ENCODE measurements at regions not wholly inside any gene's neighbourhood (a gene's known extent, or its start where the extent isn't known, plus 50 kb on each side); places are given as distances from the start of the nearest gene placed in this dataset.

DNA sequence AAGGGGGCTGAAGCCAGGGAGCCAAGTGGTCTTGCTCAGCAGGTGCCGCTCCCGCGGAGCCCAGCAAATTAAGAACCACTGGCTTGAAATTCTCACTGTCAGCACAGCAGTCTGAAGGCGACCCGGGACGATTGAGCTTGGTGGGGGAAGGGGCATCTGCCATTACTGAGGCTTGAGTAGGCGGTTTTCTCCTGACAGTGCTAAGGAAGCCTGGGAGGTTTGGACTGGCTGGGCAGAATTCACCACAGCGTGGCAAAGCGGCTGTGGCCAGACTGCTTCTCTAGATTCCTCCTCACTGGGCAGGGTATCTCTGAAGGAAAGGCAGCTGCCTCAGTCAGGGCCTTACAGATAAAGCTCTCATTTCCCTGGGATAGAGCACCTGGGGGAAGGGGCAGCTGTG lies 57.0 kb upstream of the GPR149 start:
- no peak for ATAC-seq
- DNase-seq (ENCODE audit: low spot score): no peak

- no peak for ATAC-seq
- DNase-seq (ENCODE audit: low spot score): no peak
Observed at GRCh38 chr3:154482507-154482906, 52.5 kb upstream of the GPR149 start.

DNA sequence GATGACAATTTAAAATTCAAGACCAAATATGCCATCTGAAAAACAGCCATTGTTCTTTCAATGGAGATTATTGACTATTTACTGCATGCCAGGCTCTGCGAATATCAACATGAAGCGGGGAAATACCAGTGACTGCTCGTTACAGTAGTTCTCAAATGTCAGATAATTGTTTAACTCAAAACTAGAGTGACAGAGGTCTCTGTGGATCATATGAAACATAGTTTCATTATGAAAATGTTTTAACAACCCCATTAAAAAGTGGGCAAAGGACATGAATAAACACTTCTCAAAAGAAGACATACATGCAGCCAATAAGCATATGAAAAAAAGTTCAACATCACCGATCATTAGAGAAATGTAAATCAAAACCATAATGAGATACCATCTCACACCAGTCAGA lies 50.0 kb upstream of the GPR149 start:
- ATAC-seq (no peak), DNase-seq (ENCODE audit: low spot score) (no peak)
